ENCODE measurements at regions not wholly inside any gene's neighbourhood (a gene's known extent, or its start where the extent isn't known, plus 50 kb on each side); places are given as distances from the start of the nearest gene placed in this dataset.

GRCh38 chr13:58921129-58921528 lies 1242.6 kb downstream of the DIAPH3 start:
- TF ChIP-seq CTCF (IDR thresholded peaks at IDR 0.05; ENCODE audit: unreplicated experiment), result no peak
- Mint-ChIP-seq H3K9me3 (ENCODE audit: unreplicated experiment) (peaks cover 12% of the 10 kb centered on the region), H3K36me3 (ENCODE audit: insufficient read depth, unreplicated experiment) (no peaks in the 10 kb centered on the region), H3K4me3 (ENCODE audit: unreplicated experiment) (no peak overlapping the region), H3K27ac (ENCODE audit: low read depth, unreplicated experiment) (no peak overlapping the region), H3K27me3 (ENCODE audit: insufficient read depth, unreplicated experiment) (peaks cover 48% of the 10 kb centered on the region), H3K4me1 (ENCODE audit: insufficient read depth, unreplicated experiment) (no peaks in the 10 kb centered on the region)
- no peak for DNase-seq (ENCODE audit: unreplicated experiment)
- intact Hi-C loops (cut with micrococcal nuclease), result no loop called here
- CTCF ChIA-PET, result no interaction called here
- no TSS peak for BruUV-seq (replicated peaks)
- POLR2A ChIA-PET, result no interaction called here

- no TSS peak for BruUV-seq (replicated peaks)
- TF ChIP-seq CTCF (IDR thresholded peaks at IDR 0.05; ENCODE audit: unreplicated experiment), result no peak
- no peak for DNase-seq (ENCODE audit: unreplicated experiment)
- Mint-ChIP-seq H3K4me3 (ENCODE audit: unreplicated experiment) (no peak overlapping the region), H3K9me3 (ENCODE audit: unreplicated experiment) (peaks cover 5% of the 10 kb centered on the region), H3K27ac (ENCODE audit: low read depth, unreplicated experiment) (no peak overlapping the region), H3K4me1 (ENCODE audit: insufficient read depth, unreplicated experiment) (no peaks in the 10 kb centered on the region), H3K27me3 (ENCODE audit: insufficient read depth, unreplicated experiment) (peaks cover 62% of the 10 kb centered on the region), H3K36me3 (ENCODE audit: insufficient read depth, unreplicated experiment) (no peaks in the 10 kb centered on the region)
- POLR2A ChIA-PET, result no interaction called here
- intact Hi-C loops (cut with micrococcal nuclease), result no loop called here
- CTCF ChIA-PET, result no interaction called here
Observed at GRCh38 chr13:58926858-58927257, 1236.9 kb downstream of the DIAPH3 start.

- intact Hi-C loops (cut with micrococcal nuclease), result no loop called here
- H3K27me3 Mint-ChIP-seq (ENCODE audit: insufficient read depth, unreplicated experiment), result peaks cover 27% of the 10 kb centered on the region
- H3K27ac Mint-ChIP-seq (ENCODE audit: low read depth, unreplicated experiment), result no peak overlapping the region
- TF ChIP-seq CTCF (IDR thresholded peaks at IDR 0.05; ENCODE audit: unreplicated experiment), result no peak
- H3K4me3 Mint-ChIP-seq (ENCODE audit: unreplicated experiment), result no peak overlapping the region
- H3K9me3 Mint-ChIP-seq (ENCODE audit: unreplicated experiment), result no peaks in the 10 kb centered on the region
- BruUV-seq (replicated peaks), result no TSS peak
- H3K36me3 Mint-ChIP-seq (ENCODE audit: insufficient read depth, unreplicated experiment), result no peaks in the 10 kb centered on the region
- DNase-seq (ENCODE audit: unreplicated experiment), result no peak
- ChIA-PET POLR2A (no interaction called here), CTCF (no interaction called here)
- no peaks in the 10 kb centered on the region for H3K4me1 Mint-ChIP-seq (ENCODE audit: insufficient read depth, unreplicated experiment)
Observed at GRCh38 chr13:58933475-58933874, 1230.3 kb downstream of the DIAPH3 start.

- no peak for DNase-seq (ENCODE audit: unreplicated experiment)
- TF ChIP-seq CTCF (IDR thresholded peaks at IDR 0.05; ENCODE audit: unreplicated experiment), result no peak
Observed at GRCh38 chr13:58935689-58936088, 1228.0 kb downstream of the DIAPH3 start.

More at GRCh38 chr13:58935689-58936088, 1228.0 kb downstream of the DIAPH3 start:
- Mint-ChIP-seq H3K4me1 (ENCODE audit: insufficient read depth, unreplicated experiment) (no peaks in the 10 kb centered on the region), H3K27me3 (ENCODE audit: insufficient read depth, unreplicated experiment) (peaks cover 9% of the 10 kb centered on the region), H3K4me3 (ENCODE audit: unreplicated experiment) (no peak overlapping the region), H3K36me3 (ENCODE audit: insufficient read depth, unreplicated experiment) (no peaks in the 10 kb centered on the region), H3K9me3 (ENCODE audit: unreplicated experiment) (peaks cover 6% of the 10 kb centered on the region), H3K27ac (ENCODE audit: low read depth, unreplicated experiment) (no peak overlapping the region)
- intact Hi-C loops (cut with micrococcal nuclease), result no loop called here
- BruUV-seq (replicated peaks), result no TSS peak
- CTCF ChIA-PET, result no interaction called here
- POLR2A ChIA-PET, result no interaction called here
